Endothelial cell (in vitro differentiated cells): ENCODE measurements at regions not wholly inside any gene's neighbourhood (a gene's known extent, or its start where the extent isn't known, plus 50 kb on each side); places are given as distances from the start of the nearest gene placed in this dataset.

ENCODE experiments used
- DNase-seq: peaks from one replicate; pipeline ENCODE4 v3.0.0; 2021; ENCODE audit warnings: low spot score
- H3K27ac Mint-ChIP-seq: one replicate; pipeline ENCODE4 v1.8.0; 2021; ENCODE audit warnings: mixed read lengths, inconsistent platforms; ENCODE audit not compliant: unreplicated experiment
- H3K27me3 Mint-ChIP-seq: one replicate; pipeline ENCODE4 v1.8.0; 2021; ENCODE audit warnings: mild to moderate bottlenecking, moderate library complexity, mixed read lengths, inconsistent platforms; ENCODE audit not compliant: unreplicated experiment
- H3K36me3 Mint-ChIP-seq: one replicate; pipeline ENCODE4 v1.8.0; 2021; ENCODE audit warnings: mild to moderate bottlenecking, low read depth, mixed read lengths, inconsistent platforms; ENCODE audit not compliant: unreplicated experiment
- H3K4me1 Mint-ChIP-seq: one replicate; pipeline ENCODE4 v1.8.0; 2021; ENCODE audit warnings: mild to moderate bottlenecking, mixed read lengths, inconsistent platforms; ENCODE audit not compliant: unreplicated experiment
- H3K4me3 Mint-ChIP-seq: one replicate; pipeline ENCODE4 v1.8.0; 2021; ENCODE audit warnings: mild to moderate bottlenecking, mixed read lengths, inconsistent platforms; ENCODE audit not compliant: unreplicated experiment
- H3K9me3 Mint-ChIP-seq: one replicate; pipeline ENCODE4 v1.8.0; 2021; ENCODE audit warnings: mixed read lengths, inconsistent platforms; ENCODE audit not compliant: unreplicated experiment
- CTCF ChIP-seq: fragments of 200-600 bp; sonication (generic); IDR thresholded peaks from one replicate; pipeline ENCODE4 v1.5.0; 2021; ENCODE audit warnings: antibody characterized with exemption; ENCODE audit not compliant: unreplicated experiment

GRCh38 chr10:130371666-130372065, 235.5 kb downstream of the GLRX3 start:
- H3K4me1 Mint-ChIP-seq = no peaks in the 10 kb centered on the region
- peaks cover 18% of the 10 kb centered on the region for H3K27me3 Mint-ChIP-seq
- H3K4me3 Mint-ChIP-seq = no peak overlapping the region
- H3K36me3 Mint-ChIP-seq = peaks cover 14% of the 10 kb centered on the region
- no peak overlapping the region for H3K27ac Mint-ChIP-seq
- no peak for TF ChIP-seq CTCF
- no peak for DNase-seq
- peaks cover 45% of the 10 kb centered on the region for H3K9me3 Mint-ChIP-seq

GRCh38 chr10:130372222-130372621, 236.0 kb downstream of the GLRX3 start:
- no peak for TF ChIP-seq CTCF
- no peak for DNase-seq
- H3K27me3 Mint-ChIP-seq = peaks cover 18% of the 10 kb centered on the region
- no peak overlapping the region for H3K27ac Mint-ChIP-seq
- H3K9me3 Mint-ChIP-seq = peaks cover 42% of the 10 kb centered on the region
- H3K4me1 Mint-ChIP-seq = no peaks in the 10 kb centered on the region
- no peak overlapping the region for H3K4me3 Mint-ChIP-seq
- H3K36me3 Mint-ChIP-seq = peaks cover 14% of the 10 kb centered on the region

GRCh38 chr10:130372866-130373265, 236.7 kb downstream of the GLRX3 start:
- no peak for TF ChIP-seq CTCF
- DNase-seq = no peak
- no peak overlapping the region for H3K27ac Mint-ChIP-seq
- peaks cover 14% of the 10 kb centered on the region for H3K36me3 Mint-ChIP-seq
- H3K4me3 Mint-ChIP-seq = no peak overlapping the region
- H3K9me3 Mint-ChIP-seq = peaks cover 37% of the 10 kb centered on the region
- H3K4me1 Mint-ChIP-seq = no peaks in the 10 kb centered on the region
- peaks cover 18% of the 10 kb centered on the region for H3K27me3 Mint-ChIP-seq

- Mint-ChIP-seq H3K9me3 (peaks cover 21% of the 10 kb centered on the region), H3K36me3 (peaks cover 7% of the 10 kb centered on the region), H3K4me1 (no peaks in the 10 kb centered on the region), H3K27ac (no peak overlapping the region), H3K27me3 (peaks cover 7% of the 10 kb centered on the region), H3K4me3 (no peak overlapping the region)
- no peak for DNase-seq
- no peak for TF ChIP-seq CTCF
Measured at GRCh38 chr10:130377986-130378540, 241.9 kb downstream of the GLRX3 start.

- no peak for DNase-seq
Measured at GRCh38 chr10:130378556-130379400, 242.6 kb downstream of the GLRX3 start.

More at GRCh38 chr10:130378556-130379400, 242.6 kb downstream of the GLRX3 start:
- no peak overlapping the region for H3K27ac Mint-ChIP-seq
- no peak for TF ChIP-seq CTCF
- H3K9me3 Mint-ChIP-seq = peaks cover 23% of the 10 kb centered on the region
- H3K36me3 Mint-ChIP-seq = peaks cover 11% of the 10 kb centered on the region
- H3K4me1 Mint-ChIP-seq = no peaks in the 10 kb centered on the region
- peaks cover 6% of the 10 kb centered on the region for H3K27me3 Mint-ChIP-seq
- no peak overlapping the region for H3K4me3 Mint-ChIP-seq
